A673 (cell line): ENCODE measurements at regions not wholly inside any gene's neighbourhood (a gene's known extent, or its start where the extent isn't known, plus 50 kb on each side); places are given as distances from the start of the nearest gene placed in this dataset.

Source experiments
- EZH2 ChIP-seq: fragments of 200-600 bp; sonication (generic); IDR thresholded peaks from 2 replicates; pipeline ENCODE4 v1.6.1; 2017; ENCODE audit warnings: borderline replicate concordance, low read depth, mild to moderate bottlenecking, mixed read lengths, antibody characterized with exemption, low read length; ENCODE audit not compliant: poor library complexity, severe bottlenecking
- TF ChIP-seq, protein P1 (sequence below): fragments of 300-800, 200-600 bp; sonication (generic); conservative IDR thresholded peaks from 2 replicates; pipeline ENCODE4 v1.5.1; 2017; ENCODE audit warnings: low read depth, mild to moderate bottlenecking, antibody characterized with exemption, low read length, moderate library complexity, mixed read lengths

DNA sequence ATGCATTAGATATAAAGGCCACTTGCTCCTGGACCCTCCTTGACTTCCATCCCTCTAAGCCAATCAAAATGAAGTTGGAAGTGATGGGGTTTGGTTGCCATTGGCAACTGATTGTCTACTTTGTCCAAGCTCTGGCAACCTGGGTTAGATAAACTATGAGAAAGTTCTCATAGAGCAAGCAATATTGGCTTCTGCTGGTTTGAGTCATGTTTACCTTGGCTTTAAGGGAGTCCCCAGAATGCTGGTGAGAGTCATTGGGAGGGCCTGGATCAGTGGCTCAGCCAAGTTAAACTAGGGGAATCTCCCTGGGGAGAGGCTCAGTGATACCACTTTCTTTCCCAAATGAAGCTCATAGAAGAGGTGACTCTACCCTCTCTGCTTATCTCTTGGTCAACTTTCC lies 176.3 kb upstream of the ROPN1 start:
- TF ChIP-seq, protein P1, sequence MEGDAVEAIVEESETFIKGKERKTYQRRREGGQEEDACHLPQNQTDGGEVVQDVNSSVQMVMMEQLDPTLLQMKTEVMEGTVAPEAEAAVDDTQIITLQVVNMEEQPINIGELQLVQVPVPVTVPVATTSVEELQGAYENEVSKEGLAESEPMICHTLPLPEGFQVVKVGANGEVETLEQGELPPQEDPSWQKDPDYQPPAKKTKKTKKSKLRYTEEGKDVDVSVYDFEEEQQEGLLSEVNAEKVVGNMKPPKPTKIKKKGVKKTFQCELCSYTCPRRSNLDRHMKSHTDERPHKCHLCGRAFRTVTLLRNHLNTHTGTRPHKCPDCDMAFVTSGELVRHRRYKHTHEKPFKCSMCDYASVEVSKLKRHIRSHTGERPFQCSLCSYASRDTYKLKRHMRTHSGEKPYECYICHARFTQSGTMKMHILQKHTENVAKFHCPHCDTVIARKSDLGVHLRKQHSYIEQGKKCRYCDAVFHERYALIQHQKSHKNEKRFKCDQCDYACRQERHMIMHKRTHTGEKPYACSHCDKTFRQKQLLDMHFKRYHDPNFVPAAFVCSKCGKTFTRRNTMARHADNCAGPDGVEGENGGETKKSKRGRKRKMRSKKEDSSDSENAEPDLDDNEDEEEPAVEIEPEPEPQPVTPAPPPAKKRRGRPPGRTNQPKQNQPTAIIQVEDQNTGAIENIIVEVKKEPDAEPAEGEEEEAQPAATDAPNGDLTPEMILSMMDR = no peak
- TF ChIP-seq EZH2 = no peak
